Central memory CD4-positive, alpha-beta T cell (primary cell): ENCODE measurements at regions not wholly inside any gene's neighbourhood (a gene's known extent, or its start where the extent isn't known, plus 50 kb on each side); places are given as distances from the start of the nearest gene placed in this dataset.

ENCODE experiments used
- DNase-seq: peaks from one replicate; pipeline ENCODE4 v3.0.0; 2022

- DNase-seq: no peak
Observed at GRCh38 chr2:123051136-123051535, 974.0 kb upstream of the CNTNAP5 start.

DNA sequence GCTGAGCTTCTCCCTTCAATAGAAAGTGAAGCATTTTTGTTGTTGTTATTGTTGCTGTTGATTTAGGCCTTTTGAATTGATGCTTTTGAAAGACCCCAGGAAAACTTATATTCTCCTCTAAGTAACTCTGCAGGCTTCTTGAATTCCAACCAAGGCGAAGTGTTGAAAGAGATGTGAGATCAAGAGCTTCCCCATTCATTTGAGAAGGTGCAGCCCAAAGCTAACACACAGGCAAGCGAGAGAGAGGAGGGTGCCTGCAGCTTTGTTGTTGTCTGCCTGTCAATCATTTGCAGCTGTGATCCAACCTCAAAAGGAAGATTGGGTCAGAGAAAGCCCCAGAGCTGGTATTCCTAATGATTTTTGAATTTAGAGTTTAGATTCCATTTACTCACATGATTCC lies 963.6 kb upstream of the CNTNAP5 start:
- DNase-seq: no peak

DNA sequence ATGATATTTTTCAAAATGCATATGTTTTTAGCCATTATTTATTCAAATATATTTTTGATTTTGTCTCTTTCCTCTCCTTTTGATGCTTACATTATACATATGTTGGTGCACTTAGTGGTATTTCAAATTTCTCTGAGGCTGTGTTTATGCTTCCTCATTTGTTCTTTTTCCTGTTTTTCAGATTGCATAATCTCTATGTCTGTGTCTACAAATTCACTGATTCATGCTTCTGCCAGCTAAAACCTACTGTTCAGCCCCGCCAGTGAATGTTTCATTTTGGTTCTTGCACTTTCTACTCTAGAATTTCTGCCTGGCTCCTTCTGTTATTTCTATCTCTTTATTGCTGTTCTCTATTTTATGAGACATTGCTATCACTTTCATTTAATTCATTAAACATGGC lies 951.7 kb upstream of the CNTNAP5 start:
- DNase-seq: no peak

DNA sequence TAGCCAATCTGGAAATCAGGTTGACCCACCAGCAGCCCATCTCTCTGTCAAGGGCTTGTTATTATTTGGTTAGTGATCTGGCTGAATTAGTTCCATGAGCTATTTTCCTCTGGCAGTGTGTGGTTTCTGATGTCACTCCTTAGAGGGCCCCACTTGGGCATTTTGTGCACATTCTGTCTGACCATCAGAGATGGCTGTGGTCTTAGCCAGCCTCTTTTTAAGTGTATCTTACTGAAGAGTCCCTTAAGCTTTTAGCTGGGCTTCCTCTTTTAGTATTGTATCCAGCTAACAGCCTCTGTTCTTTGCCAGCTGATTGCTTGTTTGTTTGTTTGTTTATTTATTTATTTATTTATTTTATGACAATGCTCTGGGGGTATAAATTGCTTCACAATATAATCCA lies 951.1 kb upstream of the CNTNAP5 start:
- DNase-seq: no peak

- no peak for DNase-seq
Observed at GRCh38 chr2:123077101-123077500, 948.0 kb upstream of the CNTNAP5 start.

DNA sequence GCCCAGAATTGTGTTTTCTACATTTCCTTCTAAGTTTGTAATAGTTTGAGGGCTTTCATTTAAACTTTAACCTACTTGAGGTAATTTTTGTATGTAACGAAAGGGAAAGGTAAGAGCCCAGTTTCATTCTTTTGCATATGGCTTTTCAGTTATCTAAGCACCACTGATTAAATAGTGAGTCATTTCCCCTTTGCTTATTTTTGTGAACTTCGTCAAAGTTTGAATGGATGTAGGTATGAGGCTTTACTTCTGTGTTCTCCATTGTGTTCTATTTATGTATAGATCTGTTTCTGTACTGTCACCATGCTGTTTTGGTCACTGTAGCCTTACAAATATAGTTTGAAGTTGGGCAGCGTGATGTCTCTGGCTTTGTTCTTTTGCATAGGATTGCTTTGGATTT lies 944.8 kb upstream of the CNTNAP5 start:
- no peak for DNase-seq

GRCh38 chr2:123085484-123085883 lies 939.6 kb upstream of the CNTNAP5 start:
- no peak for DNase-seq

GRCh38 chr2:123086613-123087385 lies 938.3 kb upstream of the CNTNAP5 start:
- no peak for DNase-seq

- no peak for DNase-seq
Observed at GRCh38 chr2:123091471-123091870, 933.6 kb upstream of the CNTNAP5 start.

GRCh38 chr2:123093199-123093598 lies 931.9 kb upstream of the CNTNAP5 start:
- no peak for DNase-seq

DNA sequence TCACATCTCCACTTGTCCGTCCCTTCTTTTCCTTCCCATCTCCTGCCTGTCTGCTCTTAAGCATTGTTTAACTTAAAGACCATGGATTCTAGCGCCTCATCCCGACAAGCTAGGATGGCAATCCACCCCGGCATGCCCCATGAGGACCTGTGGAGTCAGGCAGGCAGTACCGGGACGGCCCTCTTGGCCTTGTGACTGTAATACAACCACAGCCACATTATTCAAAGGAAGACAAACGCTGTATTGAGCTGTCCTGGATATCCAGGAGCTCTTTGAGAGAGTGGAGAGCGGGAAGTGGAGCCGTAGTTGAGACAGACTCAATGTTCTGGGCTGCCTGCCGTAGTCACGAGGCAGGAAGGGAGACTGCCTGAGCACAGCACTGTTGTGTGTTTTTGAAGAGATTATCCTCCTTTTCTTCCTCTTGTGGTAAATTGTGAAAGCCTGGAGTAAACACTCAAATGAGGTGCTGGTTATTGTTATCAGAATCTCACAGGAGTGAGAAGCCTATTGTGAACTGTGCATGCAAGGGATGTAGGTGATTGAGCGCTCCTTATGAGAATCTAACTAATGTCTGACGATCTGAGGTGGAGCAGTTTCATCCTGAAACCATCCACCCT lies 929.8 kb upstream of the CNTNAP5 start:
- no peak for DNase-seq

DNA sequence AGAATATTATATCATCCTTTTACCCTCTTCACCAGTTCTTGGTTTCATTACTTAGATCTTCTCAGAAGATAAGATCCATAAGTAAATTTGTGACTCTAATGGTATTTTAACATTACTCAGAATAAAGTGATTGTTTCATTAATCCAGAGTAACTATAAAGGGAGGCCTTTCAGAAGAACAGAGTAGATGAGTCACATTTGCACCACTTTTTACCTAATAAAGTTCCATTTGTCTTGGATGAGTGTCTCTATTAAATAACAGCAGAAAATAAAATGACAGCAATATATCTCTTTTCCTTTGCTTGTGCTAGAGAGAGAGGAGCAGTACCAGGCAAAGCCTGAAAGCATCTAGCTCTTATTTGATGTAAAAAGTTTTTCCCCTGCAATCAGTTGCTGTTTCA lies 926.5 kb upstream of the CNTNAP5 start:
- DNase-seq: no peak

DNA sequence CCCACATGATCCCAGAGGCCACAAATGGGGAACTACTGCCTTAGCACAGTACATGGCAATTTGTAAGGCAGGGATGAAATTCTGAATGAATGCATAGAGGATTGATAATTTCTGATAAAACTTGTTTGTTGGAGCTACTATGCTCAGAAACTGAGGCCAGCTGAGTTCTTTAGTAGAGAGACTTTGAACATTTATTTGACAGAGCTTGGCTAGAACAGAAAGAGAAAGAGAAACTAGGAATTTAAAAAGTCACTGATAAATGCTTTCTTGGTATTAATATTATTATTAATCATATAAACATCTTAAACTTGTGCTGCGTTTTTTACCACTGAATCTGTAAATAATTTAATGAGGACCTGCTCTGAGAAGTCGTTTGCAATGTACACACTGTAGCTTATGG lies 923.7 kb upstream of the CNTNAP5 start:
- no peak for DNase-seq

DNA sequence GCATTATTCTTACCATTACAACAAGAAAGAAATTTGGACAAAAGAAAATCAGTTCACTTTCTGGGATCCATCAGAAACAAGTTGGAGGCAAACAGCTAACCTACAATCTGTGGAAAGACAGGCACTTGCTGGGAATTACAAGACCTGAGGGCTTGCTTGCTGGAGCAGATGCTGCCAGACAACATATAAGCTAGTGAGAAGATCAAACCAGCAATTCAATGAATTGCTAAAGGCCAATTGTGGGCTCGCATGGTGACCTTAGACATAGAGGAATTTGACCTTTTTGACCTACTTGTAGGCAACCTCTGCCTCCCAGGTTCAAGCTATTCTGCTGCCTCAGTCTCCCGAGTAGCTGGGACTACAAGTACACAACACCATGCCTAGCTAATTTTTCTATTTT lies 921.2 kb upstream of the CNTNAP5 start:
- no peak for DNase-seq

- DNase-seq: no peak
Observed at GRCh38 chr2:123116595-123116994, 908.5 kb upstream of the CNTNAP5 start.

DNA sequence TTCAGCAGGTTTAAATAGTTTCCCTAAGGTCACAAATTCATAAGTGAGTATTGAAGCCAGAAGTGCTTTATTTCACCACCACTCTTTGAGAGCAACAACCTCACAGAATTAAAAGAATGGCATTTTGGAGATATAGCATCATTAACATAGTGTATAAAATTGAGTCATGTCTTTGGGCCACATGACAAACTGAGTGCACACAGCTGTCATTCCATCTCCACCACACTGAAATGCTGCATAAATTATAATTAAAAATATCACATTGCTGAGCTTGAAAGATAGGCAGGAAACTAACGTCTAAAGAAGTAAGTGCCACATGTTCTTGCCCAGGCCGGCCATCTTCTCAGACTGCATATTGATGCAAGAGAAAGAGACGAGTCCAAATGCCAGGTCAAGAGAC lies 897.9 kb upstream of the CNTNAP5 start:
- DNase-seq: no peak

GRCh38 chr2:123128951-123129350 lies 896.1 kb upstream of the CNTNAP5 start:
- DNase-seq: no peak

GRCh38 chr2:123136419-123136818 lies 888.7 kb upstream of the CNTNAP5 start:
- DNase-seq: no peak

DNA sequence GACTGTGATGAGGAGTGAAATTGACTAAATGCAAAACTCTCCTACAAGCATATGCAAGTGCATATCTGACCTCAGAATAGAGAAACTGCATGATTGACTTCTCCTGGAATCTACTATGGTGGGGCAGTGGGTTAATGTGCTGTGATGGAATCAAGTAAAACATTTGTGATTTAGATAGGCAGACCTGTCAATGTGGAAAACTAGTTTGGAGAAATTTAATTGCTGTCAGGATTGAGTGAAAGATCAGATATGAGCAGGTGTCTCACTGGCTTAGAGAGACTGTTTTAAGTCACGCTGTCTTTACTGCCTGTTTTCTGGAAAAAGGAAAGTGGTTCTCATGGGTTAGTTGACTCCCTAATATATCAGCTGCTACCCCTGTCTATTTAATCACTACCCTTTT lies 881.0 kb upstream of the CNTNAP5 start:
- no peak for DNase-seq

DNA sequence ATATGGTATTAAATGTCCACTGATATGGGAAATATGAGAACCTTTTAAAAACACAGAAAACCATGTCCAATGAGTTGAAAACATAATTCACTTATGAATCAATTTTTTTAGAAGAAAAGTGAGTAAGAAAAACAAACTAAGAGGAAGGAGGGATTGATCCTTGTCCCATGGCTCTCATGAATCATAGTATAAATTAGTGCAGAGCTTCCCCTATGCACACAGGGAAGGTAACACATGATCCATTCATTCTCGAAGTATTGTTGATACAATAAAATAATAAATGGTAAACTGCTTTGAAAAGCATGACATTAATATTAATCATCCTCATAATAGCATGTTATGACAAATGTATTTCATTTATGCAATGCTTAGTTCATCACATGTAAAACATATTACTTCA lies 872.0 kb upstream of the CNTNAP5 start:
- DNase-seq: no peak

DNA sequence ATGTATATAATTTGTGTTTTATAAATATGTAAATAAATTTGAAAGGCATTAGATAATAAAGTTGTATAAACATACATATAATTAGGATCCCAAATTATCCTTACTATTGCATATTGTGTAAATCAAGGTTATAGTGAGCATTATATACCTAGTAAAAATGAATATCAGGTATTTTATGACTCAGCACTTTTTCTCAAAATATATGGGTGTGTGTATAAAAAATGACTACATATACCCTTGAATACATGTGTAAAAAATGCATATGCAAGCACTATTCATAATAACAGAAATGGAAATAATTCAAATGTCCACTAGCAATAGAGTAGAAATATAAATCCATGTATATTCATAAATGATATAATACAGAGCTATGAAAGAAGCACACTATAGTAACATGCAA lies 870.9 kb upstream of the CNTNAP5 start:
- no peak for DNase-seq

GRCh38 chr2:123157016-123157415 lies 868.1 kb upstream of the CNTNAP5 start:
- no peak for DNase-seq

GRCh38 chr2:123162400-123163016 lies 862.6 kb upstream of the CNTNAP5 start:
- DNase-seq: no peak

- DNase-seq: no peak
Observed at GRCh38 chr2:123163398-123163797, 861.7 kb upstream of the CNTNAP5 start.
